ACHN (cell line): ENCODE measurements at regions not wholly inside any gene's neighbourhood (a gene's known extent, or its start where the extent isn't known, plus 50 kb on each side); places are given as distances from the start of the nearest gene placed in this dataset.

Source experiments
- DNase-seq: peaks from one replicate; pipeline ENCODE4 v3.0.0-alpha.2; 2015
- in situ Hi-C: cut with HindIII; loops from 2 replicates; pipeline ENCODE4 v1.10.0; 2017; ENCODE audit warnings: low sequenced_read_pairs, low pct_ligation_motif_present, low pct_unique_long_range_greater_than_20kb

DNA sequence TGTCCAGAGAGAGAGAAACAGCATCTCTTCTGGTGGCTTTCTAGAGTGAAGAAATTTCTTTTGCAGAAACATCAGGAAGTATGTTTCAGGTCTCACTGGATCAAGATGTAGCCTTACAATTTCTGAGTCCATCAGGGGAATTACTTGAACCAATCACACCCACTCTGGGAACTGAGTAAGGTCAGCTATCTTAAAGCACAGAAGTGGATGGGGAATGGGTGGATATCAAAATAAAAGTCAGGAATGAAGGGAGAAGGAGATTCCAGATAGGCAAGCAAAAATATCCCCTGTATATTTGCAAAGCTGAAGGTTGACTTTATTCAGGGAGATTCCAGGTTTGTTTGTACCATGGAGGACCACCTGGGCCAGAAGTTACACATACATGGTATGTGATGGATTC is 188.0 kb downstream of the CYRIA start:
- no peak for DNase-seq
- in situ Hi-C loops: no loop called here

- no peak for DNase-seq
- in situ Hi-C loops: no loop called here
These were observed 188.8 kb downstream of the CYRIA start for GRCh38 chr2:16476866-16477265.

DNA sequence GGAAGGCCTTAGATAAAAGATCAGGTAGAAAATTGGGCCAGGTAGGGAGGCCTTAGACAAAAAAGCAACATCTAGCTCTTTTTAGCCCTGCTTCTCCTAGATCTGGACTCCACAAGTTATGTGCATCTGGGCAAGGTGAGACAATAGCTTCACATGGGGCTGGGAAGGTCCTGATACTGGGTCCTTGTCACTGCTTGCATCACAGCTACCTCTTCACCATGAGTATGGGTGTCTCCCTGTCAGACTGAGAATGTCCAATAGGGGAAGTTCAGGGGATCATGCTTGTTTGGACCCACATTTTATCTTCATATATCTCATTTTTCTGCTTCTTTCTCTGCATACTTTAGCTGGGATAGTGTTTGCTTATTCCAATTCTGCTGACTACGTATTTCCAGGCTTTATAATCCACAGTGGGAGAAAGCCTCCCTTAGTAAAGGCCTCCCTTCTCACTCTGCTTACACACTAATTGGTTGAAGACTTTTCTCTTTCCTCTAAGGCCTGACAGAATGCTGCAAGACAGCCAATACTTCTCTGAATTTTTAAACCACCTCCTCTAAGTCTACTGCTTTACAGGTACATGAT is 189.6 kb downstream of the CYRIA start:
- DNase-seq: no peak
- in situ Hi-C loops: no loop called here

GRCh38 chr2:16475586-16475985 is 190.0 kb downstream of the CYRIA start:
- no peak for DNase-seq
- in situ Hi-C loops: no loop called here

DNA sequence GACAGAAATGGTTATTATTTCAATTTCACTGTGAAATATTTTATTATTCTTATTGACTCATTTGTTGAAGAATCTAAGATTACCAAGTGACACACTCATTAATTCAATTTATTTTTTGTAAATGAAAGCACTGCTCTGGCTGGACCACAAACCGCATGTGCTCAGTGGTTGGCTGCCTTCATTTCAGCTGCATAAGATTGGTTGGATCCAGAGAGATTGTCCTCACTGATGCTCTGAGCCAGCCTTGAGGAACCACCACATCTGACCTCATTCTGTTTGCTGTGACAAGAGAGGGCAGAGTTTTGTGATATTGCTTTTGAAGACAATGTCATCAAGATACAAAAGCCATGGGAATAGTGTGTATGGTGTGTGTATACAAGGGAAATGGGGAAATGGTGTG is 192.1 kb downstream of the CYRIA start:
- in situ Hi-C loops: no loop called here
- DNase-seq: no peak

- DNase-seq: no peak
- in situ Hi-C loops: no loop called here
These were observed 194.6 kb downstream of the CYRIA start for GRCh38 chr2:16470936-16471490.

DNA sequence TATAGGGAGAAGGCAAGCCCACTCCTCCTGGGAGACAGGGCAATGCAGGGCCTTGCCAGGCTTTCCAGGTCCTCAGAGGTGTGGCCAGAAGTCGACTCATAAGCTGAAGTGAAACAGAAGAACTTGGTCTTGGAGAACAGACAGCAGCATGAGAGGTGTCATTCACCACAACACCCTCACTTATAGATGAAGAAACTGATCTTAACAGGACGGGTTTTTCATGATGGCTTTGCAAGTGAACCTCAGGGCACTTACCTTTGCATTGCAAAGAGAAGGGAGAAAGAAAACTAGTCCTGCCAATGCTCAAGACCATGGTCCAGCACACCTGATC is 198.8 kb downstream of the CYRIA start:
- in situ Hi-C loops: no loop called here

DNA sequence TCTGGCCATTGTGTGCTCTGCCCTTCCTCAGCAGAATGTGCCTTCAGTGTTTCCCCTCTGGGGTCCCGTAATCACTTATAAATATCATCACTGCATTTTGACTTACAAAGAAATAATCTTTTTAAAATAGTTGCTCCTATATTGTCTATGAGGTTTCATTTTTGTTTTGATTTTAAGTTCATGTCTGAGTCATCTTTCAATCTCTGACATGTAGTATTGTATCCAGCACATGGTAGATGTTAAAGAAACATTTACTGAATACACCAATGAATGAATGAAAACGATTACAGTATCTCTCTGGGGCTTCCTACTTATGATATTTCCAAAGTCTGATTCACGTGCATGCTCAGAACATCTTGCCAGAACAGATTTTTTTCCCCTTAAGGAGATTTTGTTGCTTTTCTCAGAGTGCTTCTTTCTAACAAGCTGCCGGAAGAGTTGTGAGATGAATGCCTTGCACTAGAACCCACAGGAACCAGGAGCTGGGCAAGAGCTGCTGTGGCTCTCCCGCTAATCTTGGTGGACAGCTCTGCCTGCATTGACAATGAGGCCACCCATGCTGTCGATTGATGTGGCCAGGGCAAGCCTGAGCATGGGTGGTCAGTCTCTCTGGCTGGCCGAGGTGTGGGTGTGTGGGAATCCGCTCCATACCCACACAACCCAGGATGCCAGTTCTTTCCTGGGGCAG is 199.4 kb downstream of the CYRIA start:
- in situ Hi-C loops: no loop called here

More for the DNA sequence above, 198.8 kb downstream of the CYRIA start:
- no peak for DNase-seq

DNA sequence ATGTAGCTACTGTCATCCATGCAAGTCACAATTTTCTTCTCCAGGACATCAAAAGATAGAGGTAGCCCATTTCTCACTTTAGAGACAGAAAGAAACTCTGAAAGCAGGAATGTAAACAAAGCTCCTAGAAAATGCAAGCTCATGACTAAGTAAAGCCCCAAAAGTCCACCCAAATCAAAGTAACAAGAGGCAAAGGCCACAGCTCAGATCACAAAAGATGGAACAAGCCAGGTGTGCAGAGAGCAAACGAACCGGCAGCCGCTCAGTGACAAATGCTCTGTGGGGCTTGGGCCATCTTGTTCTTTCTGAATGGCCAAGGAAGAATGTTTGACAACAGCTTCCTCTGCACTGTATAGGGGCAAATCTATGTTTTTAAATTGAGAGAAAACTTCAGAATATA is 201.0 kb downstream of the CYRIA start:
- in situ Hi-C loops: no loop called here
- no peak for DNase-seq

More for the DNA sequence above, 199.4 kb downstream of the CYRIA start:
- no peak for DNase-seq

- DNase-seq: no peak
- in situ Hi-C loops: no loop called here
These were observed 202.7 kb downstream of the CYRIA start for GRCh38 chr2:16462958-16463357.

- DNase-seq: no peak
- in situ Hi-C loops: no loop called here
These were observed 204.0 kb downstream of the CYRIA start for GRCh38 chr2:16461672-16462071.

DNA sequence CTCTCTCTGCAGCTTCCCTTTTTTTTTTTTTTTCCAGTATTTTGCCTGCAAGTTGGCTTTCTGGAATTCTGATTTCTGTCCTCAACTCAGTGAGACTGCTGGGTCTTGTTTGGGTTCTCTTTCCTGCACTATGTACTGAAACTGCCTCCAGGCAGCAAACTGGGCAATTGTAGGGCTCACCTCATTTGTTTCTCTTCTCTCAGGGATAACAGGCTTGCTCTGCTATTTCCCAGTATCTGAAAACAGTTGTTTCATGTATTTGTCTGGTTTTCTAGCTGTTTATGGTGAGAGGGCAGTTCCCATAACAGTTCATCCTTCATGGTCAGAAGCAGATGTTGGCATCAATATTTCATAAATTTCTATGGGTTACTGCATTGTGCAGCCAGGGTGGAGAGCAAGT is 206.0 kb downstream of the CYRIA start:
- in situ Hi-C loops: no loop called here

DNA sequence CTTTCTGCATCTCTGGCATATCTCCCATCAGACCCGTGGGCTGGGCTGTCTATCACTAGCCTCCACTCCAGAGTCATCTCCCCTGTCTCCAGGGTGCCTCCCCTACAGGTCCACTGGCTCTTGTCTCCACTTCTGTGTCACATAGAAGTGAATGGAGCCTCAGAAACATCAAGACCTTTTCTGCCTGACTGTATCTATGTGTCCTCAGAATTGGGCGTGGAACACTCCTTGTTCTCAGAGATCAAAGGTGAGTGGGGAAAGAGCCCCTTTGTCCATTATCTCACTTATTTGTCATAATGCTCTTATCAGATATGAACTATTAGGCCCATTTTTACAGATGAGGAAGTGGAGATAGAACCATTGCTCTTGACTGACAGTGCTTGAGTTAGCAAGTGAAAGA is 211.0 kb downstream of the CYRIA start:
- in situ Hi-C loops: no loop called here
- no peak for DNase-seq

More for the DNA sequence above, 206.0 kb downstream of the CYRIA start:
- DNase-seq: no peak

DNA sequence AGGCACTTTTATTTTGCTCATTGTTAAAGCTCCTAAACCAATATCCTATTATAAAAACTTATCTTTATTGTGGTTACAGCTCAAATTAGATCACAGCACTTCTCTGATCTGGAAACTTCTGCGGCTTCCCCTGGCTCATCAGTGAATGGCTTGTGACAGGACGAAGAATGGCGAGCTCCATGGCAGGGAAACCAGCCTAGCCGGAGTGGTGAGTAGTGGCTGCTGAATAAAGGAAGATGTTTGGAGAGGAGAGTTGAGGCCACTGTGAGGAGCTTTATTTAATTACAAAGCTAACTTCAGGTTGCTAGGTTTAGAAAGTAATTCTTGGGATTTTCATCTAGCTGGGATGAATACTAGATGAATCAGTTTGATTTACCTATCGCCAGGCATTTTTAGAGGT is 213.5 kb downstream of the CYRIA start:
- in situ Hi-C loops: no loop called here
- no peak for DNase-seq

GRCh38 chr2:16446706-16447105 is 218.9 kb downstream of the CYRIA start:
- in situ Hi-C loops: no loop called here
- DNase-seq: no peak

DNA sequence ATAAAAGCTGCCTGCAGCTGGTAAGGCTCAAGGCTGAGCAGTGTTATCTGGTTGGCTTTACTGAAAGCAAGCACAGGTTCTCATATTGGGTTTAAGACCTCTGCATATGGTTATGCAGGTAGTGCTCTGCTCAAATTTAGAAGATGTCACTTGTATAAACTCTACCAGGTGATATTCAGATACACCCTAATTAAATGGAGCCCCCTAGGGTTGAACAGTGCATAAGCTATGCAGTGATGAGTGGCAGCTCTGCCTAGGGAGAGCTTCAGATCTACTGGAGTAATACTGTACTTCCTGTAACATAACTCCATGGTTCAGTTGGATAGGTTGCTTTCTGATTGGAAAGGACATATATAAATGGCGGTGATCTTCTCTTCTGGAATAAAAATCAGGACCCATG is 222.7 kb downstream of the CYRIA start:
- in situ Hi-C loops: no loop called here
- DNase-seq: no peak

- in situ Hi-C loops: no loop called here
- DNase-seq: no peak
These were observed 224.2 kb downstream of the CYRIA start for GRCh38 chr2:16441431-16441830.

GRCh38 chr2:16440898-16441297 is 224.7 kb downstream of the CYRIA start:
- no peak for DNase-seq
- in situ Hi-C loops: no loop called here

DNA sequence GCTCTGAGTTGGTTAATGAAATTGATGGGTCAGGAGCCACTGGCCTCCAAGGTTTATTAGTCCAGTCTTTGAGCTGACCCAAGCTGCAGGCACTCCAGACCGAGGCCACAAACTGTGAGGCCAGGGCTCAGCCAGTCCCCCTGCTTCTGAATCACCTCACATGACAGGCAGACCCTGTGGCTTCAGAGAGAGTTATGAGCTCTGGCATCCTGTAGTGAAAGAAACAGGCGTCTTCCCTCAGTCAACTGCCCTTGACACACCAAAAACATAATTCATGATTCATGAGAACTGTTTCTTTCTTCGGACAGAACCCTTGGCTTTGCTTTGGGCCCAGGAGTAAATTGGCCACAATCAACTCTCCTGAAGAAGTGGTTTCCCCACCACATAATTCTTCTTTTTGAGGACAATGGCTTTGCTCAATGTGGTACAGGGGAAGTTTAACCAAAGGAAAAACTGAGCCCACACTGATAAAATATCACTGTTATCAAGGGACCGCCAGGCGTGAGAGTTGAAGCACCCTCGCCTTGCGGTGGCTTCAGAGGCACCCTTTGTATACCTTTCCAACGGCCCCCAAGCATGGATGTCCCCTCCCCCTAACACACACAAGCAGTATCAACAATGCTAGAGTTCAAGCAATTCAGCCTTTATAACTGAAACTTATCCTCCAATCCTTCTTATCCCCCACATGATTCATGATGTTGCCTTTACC is 226.9 kb downstream of the CYRIA start:
- in situ Hi-C loops: no loop called here
- DNase-seq: no peak

- in situ Hi-C loops: no loop called here
- no peak for DNase-seq
These were observed 228.4 kb downstream of the CYRIA start for GRCh38 chr2:16437189-16437588.
